Calu3 (cell line): ENCODE measurements at regions not wholly inside any gene's neighbourhood (a gene's known extent, or its start where the extent isn't known, plus 50 kb on each side); places are given as distances from the start of the nearest gene placed in this dataset.

Experiments used
- BruUV-seq: library from RNA; stranded (reverse); fragments of 400-500 nt; replicated peaks from 2 replicates; lab custom pipeline; 2021; lab: Mats Ljungman, UMichigan
- CTCF ChIA-PET: fragments of 300-600 bp; sonication (Branson Sonifier 250); formaldehyde crosslinking; loops from one replicate; lab custom pipeline; 2022; ENCODE audit warnings: antibody characterized with exemption; lab: Charles Lee
- DNase-seq: peaks from one replicate; pipeline ENCODE4 v3.0.0; 2022
- H3K27ac Mint-ChIP-seq: one replicate; pipeline ENCODE4 v1.8.0; 2022; ENCODE audit warnings: mixed read lengths; ENCODE audit not compliant: unreplicated experiment
- H3K27me3 Mint-ChIP-seq: one replicate; pipeline ENCODE4 v1.8.0; 2022; ENCODE audit warnings: mixed read lengths; ENCODE audit not compliant: unreplicated experiment
- H3K36me3 Mint-ChIP-seq: one replicate; pipeline ENCODE4 v1.8.0; 2022; ENCODE audit warnings: mild to moderate bottlenecking, moderate library complexity, mixed read lengths; ENCODE audit not compliant: insufficient read depth, unreplicated experiment
- H3K4me1 Mint-ChIP-seq: one replicate; pipeline ENCODE4 v1.8.0; 2022; ENCODE audit warnings: mild to moderate bottlenecking, low read depth, mixed read lengths; ENCODE audit not compliant: unreplicated experiment
- H3K4me3 Mint-ChIP-seq: one replicate; pipeline ENCODE4 v1.8.0; 2022; ENCODE audit warnings: mild to moderate bottlenecking, low read depth, moderate library complexity, mixed read lengths; ENCODE audit not compliant: unreplicated experiment
- H3K9me3 Mint-ChIP-seq: one replicate; pipeline ENCODE4 v1.8.0; 2022; ENCODE audit warnings: low read depth, mixed read lengths; ENCODE audit not compliant: unreplicated experiment
- CTCF ChIP-seq: fragments of 200-600 bp; IDR thresholded peaks from one replicate; pipeline ENCODE4 v1.8.0; 2022; ENCODE audit warnings: antibody characterized with exemption; ENCODE audit not compliant: unreplicated experiment
- intact Hi-C: fragments of 100-400 bp; cut with micrococcal nuclease; formaldehyde crosslinking; loops from one replicate; pipeline ENCODE4 v1.10.0; 2022; ENCODE audit not compliant: unreplicated experiment

GRCh38 chr21:18899261-18899660 lies 495.7 kb upstream of the TMPRSS15 start:
- BruUV-seq = no TSS peak
- H3K27ac Mint-ChIP-seq = no peak overlapping the region
- no peak overlapping the region for H3K4me3 Mint-ChIP-seq
- H3K36me3 Mint-ChIP-seq = no peaks in the 10 kb centered on the region
- no peak for TF ChIP-seq CTCF
- CTCF ChIA-PET = no interaction called here
- intact Hi-C loops = no loop called here
- H3K27me3 Mint-ChIP-seq = no peaks in the 10 kb centered on the region
- H3K4me1 Mint-ChIP-seq = no peaks in the 10 kb centered on the region
- peaks cover 8% of the 10 kb centered on the region for H3K9me3 Mint-ChIP-seq
- DNase-seq = no peak

GRCh38 chr21:18902660-18903059 lies 499.1 kb upstream of the TMPRSS15 start:
- CTCF ChIA-PET = no interaction called here
- intact Hi-C loops = no loop called here
- no peak for DNase-seq
- no TSS peak for BruUV-seq
- Mint-ChIP-seq H3K36me3 (no peaks in the 10 kb centered on the region), H3K4me3 (no peak overlapping the region), H3K27me3 (no peaks in the 10 kb centered on the region), H3K9me3 (peaks cover 9% of the 10 kb centered on the region), H3K4me1 (no peaks in the 10 kb centered on the region), H3K27ac (no peak overlapping the region)
- TF ChIP-seq CTCF = no peak

- H3K27me3 Mint-ChIP-seq = no peaks in the 10 kb centered on the region
- no peaks in the 10 kb centered on the region for H3K36me3 Mint-ChIP-seq
- no peak for DNase-seq
- H3K27ac Mint-ChIP-seq = no peak overlapping the region
- CTCF ChIA-PET = no interaction called here
- H3K4me3 Mint-ChIP-seq = no peak overlapping the region
- peaks cover 6% of the 10 kb centered on the region for H3K9me3 Mint-ChIP-seq
- no TSS peak for BruUV-seq
- H3K4me1 Mint-ChIP-seq = no peaks in the 10 kb centered on the region
- intact Hi-C loops = no loop called here
- no peak for TF ChIP-seq CTCF
Observed at GRCh38 chr21:18907076-18907475, 503.5 kb upstream of the TMPRSS15 start.

GRCh38 chr21:18908641-18909040 lies 505.1 kb upstream of the TMPRSS15 start:
- Mint-ChIP-seq H3K27ac (no peak overlapping the region), H3K4me3 (no peak overlapping the region), H3K27me3 (no peaks in the 10 kb centered on the region), H3K9me3 (peaks cover 6% of the 10 kb centered on the region), H3K4me1 (no peaks in the 10 kb centered on the region), H3K36me3 (no peaks in the 10 kb centered on the region)
- intact Hi-C loops = no loop called here
- BruUV-seq = no TSS peak
- TF ChIP-seq CTCF = no peak
- CTCF ChIA-PET = no interaction called here
- DNase-seq = no peak
